ENCODE measurements at regions not wholly inside any gene's neighbourhood (a gene's known extent, or its start where the extent isn't known, plus 50 kb on each side); places are given as distances from the start of the nearest gene placed in this dataset.

- no peaks in the 10 kb centered on the region for H3K4me1 ChIP-seq (ENCODE audit: control insufficient read depth, insufficient read depth, low read length)
- ChIA-PET CTCF (no interaction called here), POLR2A (interaction anchor here (0.5 kb wide), 1 partner anchor 300 kb away, joined by 4 read pairs; no protein-coding TSS in a partner anchor)
- no peak overlapping the region for H3K27ac ChIP-seq (ENCODE audit: extremely low read depth, low read depth, low read length)
- H3K36me3 ChIP-seq (ENCODE audit: control insufficient read depth in 2 of 2, insufficient read depth in 1 of 2, low read length in 2 of 2), result no peaks in the 10 kb centered on the region
- no peak overlapping the region for H3K4me3 ChIP-seq (ENCODE audit: low read depth, low read length)
- H3K9me3 ChIP-seq (ENCODE audit: control insufficient read depth, insufficient read depth, low read depth, low read length), result no peaks in the 10 kb centered on the region
- TF ChIP-seq ZNF621 (tag by site-specific recombination; IDR thresholded peaks at IDR 0.05) (no peak), ZFP69B (tag by site-specific recombination; IDR thresholded peaks at IDR 0.05) (no peak), YY2 (tag by site-specific recombination; IDR thresholded peaks at IDR 0.05) (no peak), ZNF366 (tag by site-specific recombination; conservative IDR thresholded peaks at IDR 0.05) (no peak), ZNF394 (tag by site-specific recombination; IDR thresholded peaks at IDR 0.05; ENCODE audit: borderline replicate concordance) (no peak), ZNF426 (tag by site-specific recombination; IDR thresholded peaks at IDR 0.05) (no peak), ZNF791 (tag by site-specific recombination; IDR thresholded peaks at IDR 0.05) (no peak), KLF8 (tag by site-specific recombination; IDR thresholded peaks at IDR 0.05) (no peak), YY1 (tag by site-specific recombination; IDR thresholded peaks at IDR 0.05) (no peak), PRDM1 (tag by site-specific recombination; IDR thresholded peaks at IDR 0.05) (no peak), ZNF529 (tag by site-specific recombination; IDR thresholded peaks at IDR 0.05; ENCODE audit: insufficient replicate concordance) (no peak), ZNF580 (tag by site-specific recombination; IDR thresholded peaks at IDR 0.05) (no peak)
- TF ChIP-seq, protein P1, sequence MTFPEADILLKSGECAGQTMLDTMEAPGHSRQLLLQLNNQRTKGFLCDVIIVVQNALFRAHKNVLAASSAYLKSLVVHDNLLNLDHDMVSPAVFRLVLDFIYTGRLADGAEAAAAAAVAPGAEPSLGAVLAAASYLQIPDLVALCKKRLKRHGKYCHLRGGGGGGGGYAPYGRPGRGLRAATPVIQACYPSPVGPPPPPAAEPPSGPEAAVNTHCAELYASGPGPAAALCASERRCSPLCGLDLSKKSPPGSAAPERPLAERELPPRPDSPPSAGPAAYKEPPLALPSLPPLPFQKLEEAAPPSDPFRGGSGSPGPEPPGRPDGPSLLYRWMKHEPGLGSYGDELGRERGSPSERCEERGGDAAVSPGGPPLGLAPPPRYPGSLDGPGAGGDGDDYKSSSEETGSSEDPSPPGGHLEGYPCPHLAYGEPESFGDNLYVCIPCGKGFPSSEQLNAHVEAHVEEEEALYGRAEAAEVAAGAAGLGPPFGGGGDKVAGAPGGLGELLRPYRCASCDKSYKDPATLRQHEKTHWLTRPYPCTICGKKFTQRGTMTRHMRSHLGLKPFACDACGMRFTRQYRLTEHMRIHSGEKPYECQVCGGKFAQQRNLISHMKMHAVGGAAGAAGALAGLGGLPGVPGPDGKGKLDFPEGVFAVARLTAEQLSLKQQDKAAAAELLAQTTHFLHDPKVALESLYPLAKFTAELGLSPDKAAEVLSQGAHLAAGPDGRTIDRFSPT (tag by site-specific recombination; IDR thresholded peaks at IDR 0.05), result no peak
- TF ChIP-seq, protein P2, sequence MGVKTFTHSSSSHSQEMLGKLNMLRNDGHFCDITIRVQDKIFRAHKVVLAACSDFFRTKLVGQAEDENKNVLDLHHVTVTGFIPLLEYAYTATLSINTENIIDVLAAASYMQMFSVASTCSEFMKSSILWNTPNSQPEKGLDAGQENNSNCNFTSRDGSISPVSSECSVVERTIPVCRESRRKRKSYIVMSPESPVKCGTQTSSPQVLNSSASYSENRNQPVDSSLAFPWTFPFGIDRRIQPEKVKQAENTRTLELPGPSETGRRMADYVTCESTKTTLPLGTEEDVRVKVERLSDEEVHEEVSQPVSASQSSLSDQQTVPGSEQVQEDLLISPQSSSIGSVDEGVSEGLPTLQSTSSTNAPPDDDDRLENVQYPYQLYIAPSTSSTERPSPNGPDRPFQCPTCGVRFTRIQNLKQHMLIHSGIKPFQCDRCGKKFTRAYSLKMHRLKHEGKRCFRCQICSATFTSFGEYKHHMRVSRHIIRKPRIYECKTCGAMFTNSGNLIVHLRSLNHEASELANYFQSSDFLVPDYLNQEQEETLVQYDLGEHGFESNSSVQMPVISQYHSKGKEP (tag by site-specific recombination; IDR thresholded peaks at IDR 0.05), result no peak
- TF ChIP-seq, protein P3, sequence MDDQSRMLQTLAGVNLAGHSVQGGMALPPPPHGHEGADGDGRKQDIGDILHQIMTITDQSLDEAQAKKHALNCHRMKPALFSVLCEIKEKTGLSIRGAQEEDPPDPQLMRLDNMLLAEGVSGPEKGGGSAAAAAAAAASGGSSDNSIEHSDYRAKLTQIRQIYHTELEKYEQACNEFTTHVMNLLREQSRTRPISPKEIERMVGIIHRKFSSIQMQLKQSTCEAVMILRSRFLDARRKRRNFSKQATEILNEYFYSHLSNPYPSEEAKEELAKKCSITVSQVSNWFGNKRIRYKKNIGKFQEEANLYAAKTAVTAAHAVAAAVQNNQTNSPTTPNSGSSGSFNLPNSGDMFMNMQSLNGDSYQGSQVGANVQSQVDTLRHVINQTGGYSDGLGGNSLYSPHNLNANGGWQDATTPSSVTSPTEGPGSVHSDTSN (CRISPR knock-in tag; IDR thresholded peaks at IDR 0.05), result no peak
Observed at GRCh38 chr9:117795271-117795670, 91.1 kb downstream of the TLR4 start.

- Histone ChIP-seq H3K27ac (ENCODE audit: extremely low read depth, low read depth, low read length) (no peak overlapping the region), H3K4me1 (ENCODE audit: control insufficient read depth, insufficient read depth, low read length) (no peaks in the 10 kb centered on the region), H3K4me3 (ENCODE audit: low read depth, low read length) (no peak overlapping the region), H3K36me3 (ENCODE audit: control insufficient read depth in 2 of 2, insufficient read depth in 1 of 2, low read length in 2 of 2) (no peaks in the 10 kb centered on the region), H3K9me3 (ENCODE audit: control insufficient read depth, insufficient read depth, low read depth, low read length) (no peaks in the 10 kb centered on the region)
- TF ChIP-seq ZBTB10 (tag by site-specific recombination; IDR thresholded peaks at IDR 0.05), result no peak
- no peak for TF ChIP-seq BCL11A (tag by site-specific recombination; IDR thresholded peaks at IDR 0.05; ENCODE audit: low read depth)
- no peak for TF ChIP-seq EGR2 (tag by site-specific recombination; IDR thresholded peaks at IDR 0.05; ENCODE audit: low read depth)
- TF ChIP-seq ZFP37 (tag by site-specific recombination; IDR thresholded peaks at IDR 0.05), result no peak
- no peak for TF ChIP-seq ZBTB17 (tag by site-specific recombination; IDR thresholded peaks at IDR 0.05)
- TF ChIP-seq ZNF138 (tag by site-specific recombination; IDR thresholded peaks at IDR 0.05; ENCODE audit: borderline replicate concordance), result no peak
- no peak for TF ChIP-seq ZNF157 (tag by site-specific recombination; IDR thresholded peaks at IDR 0.05)
- TF ChIP-seq ZNF624 (tag by site-specific recombination; IDR thresholded peaks at IDR 0.05), result no peak
- ChIA-PET POLR2A (no interaction called here), CTCF (no interaction called here)
Observed at GRCh38 chr9:117796681-117797080, 92.5 kb downstream of the TLR4 start.

Measured in HEK293 (cell line).